IMR-90 (cell line): ENCODE measurements at regions not wholly inside any gene's neighbourhood (a gene's known extent, or its start where the extent isn't known, plus 50 kb on each side); places are given as distances from the start of the nearest gene placed in this dataset.

Experiments used
- BHLHE40 ChIP-seq: fragments of 150-350 bp; IDR thresholded peaks from 2 replicates; pipeline ENCODE4 v1.6.1; 2016; ENCODE audit warnings: mild to moderate bottlenecking, low read depth, low read length
- CEBPB ChIP-seq: IDR thresholded peaks from 2 replicates; pipeline ENCODE4 v1.6.1; 2012; ENCODE audit warnings: low read depth, low read length, improper control_type of control experiment
- CHD1 ChIP-seq: IDR thresholded peaks from 2 replicates; pipeline ENCODE4 v1.6.1; 2012; ENCODE audit warnings: low read depth, low read length, improper control_type of control experiment
- FOS ChIP-seq: fragments of 150-350 bp; IDR thresholded peaks from 2 replicates; pipeline ENCODE4 v1.6.1; 2016; ENCODE audit warnings: low read depth, low read length
- MAZ ChIP-seq: IDR thresholded peaks from 2 replicates; pipeline ENCODE4 v1.6.1; 2012; ENCODE audit warnings: low read depth, mild to moderate bottlenecking, low read length, improper control_type of control experiment, moderate library complexity, borderline replicate concordance
- MXI1 ChIP-seq: IDR thresholded peaks from 2 replicates; pipeline ENCODE4 v1.6.1; 2012; ENCODE audit warnings: low read depth, mild to moderate bottlenecking, low read length, moderate library complexity, borderline replicate concordance
- POLR2A ChIP-seq: IDR thresholded peaks from 2 replicates; pipeline ENCODE4 v1.6.1; 2012; ENCODE audit warnings: mild to moderate bottlenecking, low read depth, low read length
- RAD21 ChIP-seq: IDR thresholded peaks from 2 replicates; pipeline ENCODE4 v1.6.1; 2012; ENCODE audit warnings: low read length, improper control_type of control experiment
- RCOR1 ChIP-seq: IDR thresholded peaks from 2 replicates; pipeline ENCODE4 v1.6.1; 2012; ENCODE audit warnings: mild to moderate bottlenecking, low read length, improper control_type of control experiment; ENCODE audit not compliant: insufficient replicate concordance
- RFX5 ChIP-seq: IDR thresholded peaks from 2 replicates; pipeline ENCODE4 v1.8.0; 2012; ENCODE audit warnings: low read depth, mild to moderate bottlenecking, low read length, moderate library complexity
- SMC3 ChIP-seq: fragments of 150-350 bp; IDR thresholded peaks from 2 replicates; pipeline ENCODE4 v1.6.1; 2016; ENCODE audit warnings: low read depth, mild to moderate bottlenecking, antibody characterized with exemption, low read length, moderate library complexity
- TF ChIP-seq, protein P1 (sequence below): fragments of 150-350 bp; IDR thresholded peaks from 2 replicates; pipeline ENCODE4 v1.6.1; 2017; ENCODE audit warnings: mild to moderate bottlenecking, antibody characterized with exemption, low read length, low read depth
- TF ChIP-seq, protein P2 (sequence below): conservative IDR thresholded peaks from 2 replicates; pipeline ENCODE4 v1.5.1; 2012; ENCODE audit warnings: mild to moderate bottlenecking, low read depth, low read length, improper control_type of control experiment
- TF ChIP-seq, protein P3 (sequence below): fragments of 150-350 bp; IDR thresholded peaks from 2 replicates; pipeline ENCODE4 v1.6.1; 2016; ENCODE audit warnings: low read depth, mild to moderate bottlenecking, low read length, moderate library complexity, borderline replicate concordance

DNA sequence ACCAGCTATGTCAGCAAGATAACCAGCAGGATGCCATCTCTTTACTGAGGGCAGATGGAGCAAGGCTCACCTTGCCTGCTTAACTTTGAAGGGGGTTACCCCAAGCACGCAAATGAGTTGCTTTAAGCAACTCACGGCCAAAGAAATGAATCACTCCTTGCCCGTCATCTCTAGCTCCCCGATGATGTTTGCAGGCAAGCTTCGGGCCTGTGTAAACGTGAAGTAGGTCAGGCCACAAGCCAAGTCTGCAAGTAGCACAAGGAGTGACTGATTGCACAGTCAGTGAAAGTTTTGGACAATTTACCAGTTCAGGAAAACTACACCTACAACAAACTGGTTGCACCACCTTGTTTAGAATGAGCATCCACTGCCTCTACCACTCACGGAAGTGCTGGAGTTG, 699.7 kb upstream of the TBX3 start:
- TF ChIP-seq, protein P1, sequence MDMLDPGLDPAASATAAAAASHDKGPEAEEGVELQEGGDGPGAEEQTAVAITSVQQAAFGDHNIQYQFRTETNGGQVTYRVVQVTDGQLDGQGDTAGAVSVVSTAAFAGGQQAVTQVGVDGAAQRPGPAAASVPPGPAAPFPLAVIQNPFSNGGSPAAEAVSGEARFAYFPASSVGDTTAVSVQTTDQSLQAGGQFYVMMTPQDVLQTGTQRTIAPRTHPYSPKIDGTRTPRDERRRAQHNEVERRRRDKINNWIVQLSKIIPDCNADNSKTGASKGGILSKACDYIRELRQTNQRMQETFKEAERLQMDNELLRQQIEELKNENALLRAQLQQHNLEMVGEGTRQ = no peak
- no peak for TF ChIP-seq POLR2A
- TF ChIP-seq CHD1 = no peak
- TF ChIP-seq RCOR1 = no peak
- TF ChIP-seq MAZ = no peak
- TF ChIP-seq, protein P2, sequence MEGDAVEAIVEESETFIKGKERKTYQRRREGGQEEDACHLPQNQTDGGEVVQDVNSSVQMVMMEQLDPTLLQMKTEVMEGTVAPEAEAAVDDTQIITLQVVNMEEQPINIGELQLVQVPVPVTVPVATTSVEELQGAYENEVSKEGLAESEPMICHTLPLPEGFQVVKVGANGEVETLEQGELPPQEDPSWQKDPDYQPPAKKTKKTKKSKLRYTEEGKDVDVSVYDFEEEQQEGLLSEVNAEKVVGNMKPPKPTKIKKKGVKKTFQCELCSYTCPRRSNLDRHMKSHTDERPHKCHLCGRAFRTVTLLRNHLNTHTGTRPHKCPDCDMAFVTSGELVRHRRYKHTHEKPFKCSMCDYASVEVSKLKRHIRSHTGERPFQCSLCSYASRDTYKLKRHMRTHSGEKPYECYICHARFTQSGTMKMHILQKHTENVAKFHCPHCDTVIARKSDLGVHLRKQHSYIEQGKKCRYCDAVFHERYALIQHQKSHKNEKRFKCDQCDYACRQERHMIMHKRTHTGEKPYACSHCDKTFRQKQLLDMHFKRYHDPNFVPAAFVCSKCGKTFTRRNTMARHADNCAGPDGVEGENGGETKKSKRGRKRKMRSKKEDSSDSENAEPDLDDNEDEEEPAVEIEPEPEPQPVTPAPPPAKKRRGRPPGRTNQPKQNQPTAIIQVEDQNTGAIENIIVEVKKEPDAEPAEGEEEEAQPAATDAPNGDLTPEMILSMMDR = no peak
- peak; percentile 62; the same call in 1 of the 2 replicates for TF ChIP-seq BHLHE40
- no peak for TF ChIP-seq MXI1
- peak; percentile 66 for TF ChIP-seq FOS
- TF ChIP-seq CEBPB = peak; percentile 64; the same call in 1 of the 2 replicates
- TF ChIP-seq, protein P3, sequence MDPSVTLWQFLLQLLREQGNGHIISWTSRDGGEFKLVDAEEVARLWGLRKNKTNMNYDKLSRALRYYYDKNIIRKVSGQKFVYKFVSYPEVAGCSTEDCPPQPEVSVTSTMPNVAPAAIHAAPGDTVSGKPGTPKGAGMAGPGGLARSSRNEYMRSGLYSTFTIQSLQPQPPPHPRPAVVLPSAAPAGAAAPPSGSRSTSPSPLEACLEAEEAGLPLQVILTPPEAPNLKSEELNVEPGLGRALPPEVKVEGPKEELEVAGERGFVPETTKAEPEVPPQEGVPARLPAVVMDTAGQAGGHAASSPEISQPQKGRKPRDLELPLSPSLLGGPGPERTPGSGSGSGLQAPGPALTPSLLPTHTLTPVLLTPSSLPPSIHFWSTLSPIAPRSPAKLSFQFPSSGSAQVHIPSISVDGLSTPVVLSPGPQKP = no peak
- TF ChIP-seq RAD21 = no peak
- TF ChIP-seq RFX5 = no peak
- 0 out of 2 replicates have a peak, but pooled peaks have one; percentile 11 for TF ChIP-seq SMC3
